GM23248 (cell line): ENCODE measurements at regions not wholly inside any gene's neighbourhood (a gene's known extent, or its start where the extent isn't known, plus 50 kb on each side); places are given as distances from the start of the nearest gene placed in this dataset.

Experiments used
- DNase-seq: peaks from one replicate; pipeline ENCODE4 v3.0.0-alpha.2; 2015
- H2AFZ ChIP-seq: fragments of 200-600 bp; sonication (generic); 2 replicates; pipeline ENCODE4 v1.6.1; 2016; ENCODE audit warnings: antibody characterized with exemption
- H3F3A ChIP-seq: fragments of 200-600 bp; sonication (generic); 2 replicates; pipeline ENCODE4 v1.6.1; 2016; ENCODE audit warnings: mild to moderate bottlenecking, antibody characterized with exemption, mixed run types; ENCODE audit not compliant: insufficient read depth
- H3K27ac ChIP-seq: fragments of 200-600 bp; sonication (generic); 2 replicates; pipeline ENCODE4 v1.5.1; 2016; ENCODE audit warnings: mild to moderate bottlenecking
- H3K27me3 ChIP-seq: fragments of 200-600 bp; sonication (generic); replicated peaks from 2 replicates; pipeline ENCODE4 v1.6.1; 2016; ENCODE audit warnings: mild to moderate bottlenecking; ENCODE audit not compliant: insufficient read depth
- H3K36me3 ChIP-seq: fragments of 200-600 bp; sonication (generic); 2 replicates; pipeline ENCODE4 v1.6.1; 2016; ENCODE audit warnings: low read depth, mild to moderate bottlenecking
- H3K4me1 ChIP-seq: fragments of 200-600 bp; sonication (generic); 2 replicates; pipeline ENCODE4 v1.6.1; 2016; ENCODE audit warnings: mild to moderate bottlenecking; ENCODE audit not compliant: insufficient read depth
- H3K4me2 ChIP-seq: fragments of 200-600 bp; sonication (generic); one replicate; pipeline ENCODE4 v1.6.1; 2016; ENCODE audit warnings: mild to moderate bottlenecking; ENCODE audit not compliant: unreplicated experiment
- H3K4me3 ChIP-seq: fragments of 200-600 bp; sonication (generic); 2 replicates; pipeline ENCODE4 v1.5.1; 2016; ENCODE audit warnings: mild to moderate bottlenecking
- H3K79me2 ChIP-seq: fragments of 200-600 bp; sonication (generic); 2 replicates; pipeline ENCODE4 v1.6.1; 2016; ENCODE audit warnings: mild to moderate bottlenecking; ENCODE audit not compliant: insufficient read depth
- H3K9ac ChIP-seq: fragments of 200-600 bp; sonication (generic); 2 replicates; pipeline ENCODE4 v1.6.1; 2016; ENCODE audit warnings: mild to moderate bottlenecking
- H3K9me2 ChIP-seq: fragments of 200-600 bp; sonication (generic); 2 replicates; pipeline ENCODE4 v1.6.1; 2016; ENCODE audit warnings: mixed run types, mild to moderate bottlenecking, moderate library complexity; ENCODE audit not compliant: insufficient read depth
- H3K9me3 ChIP-seq: fragments of 200-600 bp; sonication (generic); one replicate; pipeline ENCODE4 v1.6.1; 2017; ENCODE audit warnings: low read depth
- H4K20me1 ChIP-seq: fragments of 200-600 bp; sonication (generic); 2 replicates; pipeline ENCODE4 v1.6.0; 2016; ENCODE audit not compliant: insufficient read depth
- EZH2 ChIP-seq: fragments of 200-600 bp; sonication (generic); IDR thresholded peaks from 2 replicates; pipeline ENCODE4 v1.6.1; 2018; ENCODE audit warnings: antibody characterized with exemption, mild to moderate bottlenecking; ENCODE audit not compliant: insufficient read depth, poor library complexity, severe bottlenecking
- EZH2phosphoT487 ChIP-seq: fragments of 200-600 bp; sonication (generic); IDR thresholded peaks from 2 replicates; pipeline ENCODE4 v1.6.1; 2018; ENCODE audit warnings: antibody characterized with exemption, moderate library complexity, mild to moderate bottlenecking, low read depth; ENCODE audit not compliant: insufficient read depth
- WGBS, 2 experiments: methylation state at CpG; one replicate each; pipeline ENCODE4 v1.1.6; 2015 to 2017; ENCODE audit warnings: low lambda C conversion rate in 2 of 2, low coverage in 1 of 2; ENCODE audit errors: missing lambda C conversion rate in 2 of 2; 5-methylcytosine and 5-hydroxymethylcytosine counted together
- in situ Hi-C: fragments of 300-500 bp; cut with MboI; formaldehyde crosslinking; loops from 2 replicates; pipeline ENCODE4 v1.15.0; 2020

DNA sequence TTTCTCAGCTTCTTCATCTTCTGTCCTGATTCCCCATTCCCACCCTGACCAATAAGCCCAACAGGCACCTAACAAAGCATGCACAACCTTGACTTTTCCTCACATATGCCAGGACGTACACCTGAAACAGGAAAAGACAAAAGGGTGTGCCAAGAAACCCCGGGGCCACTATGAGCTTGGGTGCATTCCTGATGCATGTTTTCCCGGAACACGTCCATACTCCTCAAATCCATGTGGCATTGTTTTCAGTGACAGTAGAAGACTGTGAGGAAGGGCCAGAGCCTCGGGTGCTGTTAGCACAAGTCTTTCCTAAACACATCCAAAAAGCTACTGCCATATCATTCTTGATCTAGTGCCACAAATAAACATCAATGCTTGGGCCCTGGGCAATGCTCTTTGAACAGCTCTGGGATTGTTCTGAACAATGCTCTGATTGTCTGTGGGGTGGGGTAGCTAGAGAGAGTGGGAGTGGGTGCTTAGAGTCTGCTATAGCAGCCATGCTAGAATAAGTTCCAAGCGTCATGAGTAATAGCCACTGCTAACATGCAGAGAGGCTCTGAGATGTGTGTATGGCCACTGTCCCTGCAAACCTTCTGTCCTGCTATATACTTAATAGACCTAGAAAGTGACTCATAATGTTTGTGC, 181.7 kb upstream of the CRIM1 start:
- Histone ChIP-seq H3K27me3 (no peaks in the 10 kb centered on the region), H3F3A (no peaks in the 10 kb centered on the region), H4K20me1 (no peaks in the 10 kb centered on the region), H3K4me3 (no peak overlapping the region), H3K9me3 (no peaks in the 10 kb centered on the region), H2AFZ (no peak overlapping the region), H3K79me2 (no peaks in the 10 kb centered on the region), H3K4me2 (no peak overlapping the region), H3K36me3 (no peaks in the 10 kb centered on the region), H3K9ac (no peak overlapping the region), H3K4me1 (no peaks in the 10 kb centered on the region), H3K27ac (no peak overlapping the region), H3K9me2 (no peaks in the 10 kb centered on the region)
- WGBS, 2 experiments, result 14 to 17% methylated on average over 6 of the region's 6 CpGs
- no peak for DNase-seq
- TF ChIP-seq EZH2phosphoT487, result no peak
- TF ChIP-seq EZH2, result no peak
- in situ Hi-C loops, result no loop called here

- Histone ChIP-seq H2AFZ (no peak overlapping the region), H3K27me3 (no peaks in the 10 kb centered on the region), H3K4me2 (no peak overlapping the region), H3K9me2 (no peaks in the 10 kb centered on the region), H3K36me3 (no peaks in the 10 kb centered on the region), H3K4me3 (no peak overlapping the region), H3K4me1 (no peaks in the 10 kb centered on the region), H3K27ac (no peak overlapping the region), H3K79me2 (no peaks in the 10 kb centered on the region), H4K20me1 (no peaks in the 10 kb centered on the region), H3F3A (no peaks in the 10 kb centered on the region), H3K9me3 (no peaks in the 10 kb centered on the region), H3K9ac (no peak overlapping the region)
- WGBS, 2 experiments, result 2 to 3% methylated on average over 5 of the region's 5 CpGs
- in situ Hi-C loops, result no loop called here
- TF ChIP-seq EZH2 (no peak), EZH2phosphoT487 (no peak)
- DNase-seq, result no peak
Observed at GRCh38 chr2:36172824-36173223, 182.8 kb upstream of the CRIM1 start.

DNA sequence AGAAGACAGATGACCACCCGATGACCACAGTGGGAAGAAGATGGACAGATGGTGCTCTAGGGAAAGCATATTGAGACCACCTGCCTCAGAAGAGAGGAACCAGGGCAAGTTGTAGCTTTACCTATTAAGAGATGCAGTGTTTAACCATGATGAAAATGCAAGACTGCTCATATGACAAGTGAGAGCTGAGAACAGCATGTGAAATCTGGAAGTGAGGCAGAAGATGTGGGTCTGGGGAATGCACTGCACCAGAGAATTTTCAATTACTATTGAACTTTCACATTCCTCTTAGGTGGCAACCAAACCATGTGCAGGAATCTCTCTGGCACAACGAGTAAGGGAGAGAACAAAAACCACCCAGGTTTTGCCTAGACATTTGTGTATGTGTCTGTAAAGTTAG, 184.8 kb upstream of the CRIM1 start:
- Histone ChIP-seq H4K20me1 (no peaks in the 10 kb centered on the region), H3K27ac (no peak overlapping the region), H3K9ac (no peak overlapping the region), H3K4me3 (no peak overlapping the region), H3F3A (no peaks in the 10 kb centered on the region), H3K79me2 (no peaks in the 10 kb centered on the region), H3K4me2 (no peak overlapping the region), H3K27me3 (no peaks in the 10 kb centered on the region), H3K9me2 (no peaks in the 10 kb centered on the region), H3K4me1 (no peaks in the 10 kb centered on the region), H3K9me3 (no peaks in the 10 kb centered on the region), H3K36me3 (no peaks in the 10 kb centered on the region), H2AFZ (no peak overlapping the region)
- 3 to 6% methylated on average over 2 of the region's 2 CpGs for WGBS, 2 experiments
- TF ChIP-seq EZH2 (no peak), EZH2phosphoT487 (no peak)
- in situ Hi-C loops, result no loop called here
- no peak for DNase-seq

GRCh38 chr2:36169843-36170242, 185.7 kb upstream of the CRIM1 start:
- in situ Hi-C loops, result no loop called here
- TF ChIP-seq EZH2 (no peak), EZH2phosphoT487 (no peak)
- Histone ChIP-seq H3K4me1 (no peaks in the 10 kb centered on the region), H3K4me2 (no peak overlapping the region), H3K9ac (no peak overlapping the region), H3K9me3 (no peaks in the 10 kb centered on the region), H3K9me2 (no peaks in the 10 kb centered on the region), H2AFZ (no peak overlapping the region), H3K27me3 (no peaks in the 10 kb centered on the region), H3K36me3 (no peaks in the 10 kb centered on the region), H3F3A (no peaks in the 10 kb centered on the region), H3K79me2 (no peaks in the 10 kb centered on the region), H3K27ac (no peak overlapping the region), H3K4me3 (no peak overlapping the region), H4K20me1 (no peaks in the 10 kb centered on the region)
- 29 to 41% methylated on average over 1 of the region's 1 CpG for WGBS, 2 experiments
- no peak for DNase-seq

GRCh38 chr2:36168115-36168514, 187.5 kb upstream of the CRIM1 start:
- H4K20me1 ChIP-seq, result no peaks in the 10 kb centered on the region
- no peak overlapping the region for H3K27ac ChIP-seq
- no peak for DNase-seq
- no peak overlapping the region for H3K4me3 ChIP-seq
- H3K36me3 ChIP-seq, result no peaks in the 10 kb centered on the region
- no peaks in the 10 kb centered on the region for H3K9me3 ChIP-seq
- no peak overlapping the region for H3K9ac ChIP-seq
- in situ Hi-C loops, result no loop called here
- TF ChIP-seq EZH2, result no peak
- TF ChIP-seq EZH2phosphoT487, result no peak
- no peak overlapping the region for H3K4me2 ChIP-seq
- 0% methylated on average over 2 of the region's 2 CpGs for WGBS, 2 experiments
- no peak overlapping the region for H2AFZ ChIP-seq
- no peaks in the 10 kb centered on the region for H3K27me3 ChIP-seq
- H3K4me1 ChIP-seq, result no peaks in the 10 kb centered on the region
- H3K9me2 ChIP-seq, result no peaks in the 10 kb centered on the region
- no peaks in the 10 kb centered on the region for H3F3A ChIP-seq
- no peaks in the 10 kb centered on the region for H3K79me2 ChIP-seq
